ENCODE measurements at regions not wholly inside any gene's neighbourhood (a gene's known extent, or its start where the extent isn't known, plus 50 kb on each side); places are given as distances from the start of the nearest gene placed in this dataset.

DNA sequence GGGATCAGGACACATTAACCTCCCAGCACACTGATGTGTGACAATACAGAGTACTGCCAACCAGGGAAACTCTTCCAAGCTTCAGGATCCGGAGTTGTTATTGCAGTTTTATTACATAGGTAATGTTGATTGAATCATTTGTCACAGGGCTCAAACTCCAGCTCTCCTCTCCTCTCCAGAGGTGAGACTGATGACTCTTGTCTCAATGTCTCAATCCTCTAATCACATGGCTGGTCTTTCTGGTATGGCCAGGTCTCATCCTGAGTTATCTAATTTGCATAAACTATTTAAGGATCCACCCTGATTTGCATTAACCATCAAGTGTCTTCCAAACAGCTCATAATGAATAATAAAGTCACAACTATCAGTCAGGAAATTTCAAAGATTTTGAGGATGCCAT lies 522.6 kb upstream of the PCDH9 start:
- H3K36me3 ChIP-seq (ENCODE audit: control insufficient read depth, insufficient read depth, low read length) = no peaks in the 10 kb centered on the region
- no peak overlapping the region for H2AFZ ChIP-seq (ENCODE audit: low read depth, low read length)
- in situ Hi-C loops (cut with MboI) = no loop called here
- H3K4me1 ChIP-seq (replicated peaks in 1 of 2; ENCODE audit: control insufficient read depth in 2 of 2, insufficient read depth in 2 of 2, low read length in 2 of 2) = no peaks in the 10 kb centered on the region
- DNase-seq (ENCODE audit: extremely low read depth in 1 of 4, low spot score in 3 of 4) (no peak), FAIRE-seq (no peak), ATAC-seq (no peak)
- no peak overlapping the region for H3K27ac ChIP-seq (ENCODE audit: extremely low read depth, low read depth, low read length)
- no peaks in the 10 kb centered on the region for H4K20me1 ChIP-seq (replicated peaks; ENCODE audit: control insufficient read depth, insufficient read depth, low read length)
- no peak overlapping the region for H3K4me2 ChIP-seq (ENCODE audit: insufficient read depth, low read length)
- TF ChIP-seq ZNF146 (CRISPR knock-in tag; IDR thresholded peaks at IDR 0.05; ENCODE audit: unreplicated experiment) (no peak), ZNF699 (CRISPR knock-in tag; IDR thresholded peaks at IDR 0.05; ENCODE audit: insufficient replicate concordance) (no peak), CSDE1 (IDR thresholded peaks at IDR 0.05) (no peak), SNRNP70 (optimal IDR thresholded peaks at IDR 0.05; ENCODE audit: low read depth, low read length) (no peak), KDM1A (IDR thresholded peaks at IDR 0.05) (no peak), NFE2 (IDR thresholded peaks at IDR 0.05; ENCODE audit: low read depth) (no peak), ZBTB17 (CRISPR knock-in tag; IDR thresholded peaks at IDR 0.05) (no peak), TBL1XR1 (IDR thresholded peaks at IDR 0.05; ENCODE audit: low read length in 2 of 2) (no peak), NFATC3 (IDR thresholded peaks at IDR 0.05) (no peak), TEAD2 (tag; IDR thresholded peaks at IDR 0.05) (no peak), ERF (CRISPR knock-in tag; IDR thresholded peaks at IDR 0.05) (no peak)
- TF ChIP-seq, protein P1, sequence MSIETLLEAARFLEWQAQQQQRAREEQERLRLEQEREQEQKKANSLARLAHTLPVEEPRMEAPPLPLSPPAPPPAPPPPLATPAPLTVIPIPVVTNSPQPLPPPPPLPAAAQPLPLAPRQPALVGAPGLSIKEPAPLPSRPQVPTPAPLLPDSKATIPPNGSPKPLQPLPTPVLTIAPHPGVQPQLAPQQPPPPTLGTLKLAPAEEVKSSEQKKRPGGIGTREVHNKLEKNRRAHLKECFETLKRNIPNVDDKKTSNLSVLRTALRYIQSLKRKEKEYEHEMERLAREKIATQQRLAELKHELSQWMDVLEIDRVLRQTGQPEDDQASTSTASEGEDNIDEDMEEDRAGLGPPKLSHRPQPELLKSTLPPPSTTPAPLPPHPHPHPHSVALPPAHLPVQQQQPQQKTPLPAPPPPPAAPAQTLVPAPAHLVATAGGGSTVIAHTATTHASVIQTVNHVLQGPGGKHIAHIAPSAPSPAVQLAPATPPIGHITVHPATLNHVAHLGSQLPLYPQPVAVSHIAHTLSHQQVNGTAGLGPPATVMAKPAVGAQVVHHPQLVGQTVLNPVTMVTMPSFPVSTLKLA (conservative IDR thresholded peaks at IDR 0.05) = no peak
- TF ChIP-seq, protein P2, sequence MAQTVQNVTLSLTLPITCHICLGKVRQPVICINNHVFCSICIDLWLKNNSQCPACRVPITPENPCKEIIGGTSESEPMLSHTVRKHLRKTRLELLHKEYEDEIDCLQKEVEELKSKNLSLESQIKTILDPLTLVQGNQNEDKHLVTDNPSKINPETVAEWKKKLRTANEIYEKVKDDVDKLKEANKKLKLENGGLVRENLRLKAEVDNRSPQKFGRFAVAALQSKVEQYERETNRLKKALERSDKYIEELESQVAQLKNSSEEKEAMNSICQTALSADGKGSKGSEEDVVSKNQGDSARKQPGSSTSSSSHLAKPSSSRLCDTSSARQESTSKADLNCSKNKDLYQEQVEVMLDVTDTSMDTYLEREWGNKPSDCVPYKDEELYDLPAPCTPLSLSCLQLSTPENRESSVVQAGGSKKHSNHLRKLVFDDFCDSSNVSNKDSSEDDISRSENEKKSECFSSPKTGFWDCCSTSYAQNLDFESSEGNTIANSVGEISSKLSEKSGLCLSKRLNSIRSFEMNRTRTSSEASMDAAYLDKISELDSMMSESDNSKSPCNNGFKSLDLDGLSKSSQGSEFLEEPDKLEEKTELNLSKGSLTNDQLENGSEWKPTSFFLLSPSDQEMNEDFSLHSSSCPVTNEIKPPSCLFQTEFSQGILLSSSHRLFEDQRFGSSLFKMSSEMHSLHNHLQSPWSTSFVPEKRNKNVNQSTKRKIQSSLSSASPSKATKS (CRISPR knock-in tag; IDR thresholded peaks at IDR 0.05) = no peak
- no peaks in the 10 kb centered on the region for H3K79me2 ChIP-seq (ENCODE audit: control insufficient read depth, insufficient read depth, low read length)
- ChIA-PET CTCF (ENCODE audit: low intra/inter-chr PET ratio) (no interaction called here), POLR2A (no interaction called here)
- WGBS (ENCODE audit: insufficient coverage, low coverage, missing lambda C conversion rate) = 0% methylated on average over 1 of the region's 1 CpG
- no peaks in the 10 kb centered on the region for H3K9me3 ChIP-seq (replicated peaks; ENCODE audit: control insufficient read depth, insufficient read depth, low read depth, low read length)
- no peak overlapping the region for H3K4me3 ChIP-seq
- H3K9ac ChIP-seq (ENCODE audit: insufficient read depth in 1 of 2, low read depth in 2 of 2, low read length in 2 of 2) = no peak overlapping the region
- intact Hi-C loops (cut with micrococcal nuclease) = no loop called here
- H3K27me3 ChIP-seq (ENCODE audit: control insufficient read depth in 2 of 2, insufficient read depth in 2 of 2, low read length in 2 of 2) = no peaks in the 10 kb centered on the region
- H3K9me1 ChIP-seq (ENCODE audit: control insufficient read depth, insufficient read depth, low read length) = no peaks in the 10 kb centered on the region
- BruUV-seq (replicated peaks) = no TSS peak

Measured in K562 (cell line).